ENCODE measurements at regions not wholly inside any gene's neighbourhood (a gene's known extent, or its start where the extent isn't known, plus 50 kb on each side); places are given as distances from the start of the nearest gene placed in this dataset.

DNA sequence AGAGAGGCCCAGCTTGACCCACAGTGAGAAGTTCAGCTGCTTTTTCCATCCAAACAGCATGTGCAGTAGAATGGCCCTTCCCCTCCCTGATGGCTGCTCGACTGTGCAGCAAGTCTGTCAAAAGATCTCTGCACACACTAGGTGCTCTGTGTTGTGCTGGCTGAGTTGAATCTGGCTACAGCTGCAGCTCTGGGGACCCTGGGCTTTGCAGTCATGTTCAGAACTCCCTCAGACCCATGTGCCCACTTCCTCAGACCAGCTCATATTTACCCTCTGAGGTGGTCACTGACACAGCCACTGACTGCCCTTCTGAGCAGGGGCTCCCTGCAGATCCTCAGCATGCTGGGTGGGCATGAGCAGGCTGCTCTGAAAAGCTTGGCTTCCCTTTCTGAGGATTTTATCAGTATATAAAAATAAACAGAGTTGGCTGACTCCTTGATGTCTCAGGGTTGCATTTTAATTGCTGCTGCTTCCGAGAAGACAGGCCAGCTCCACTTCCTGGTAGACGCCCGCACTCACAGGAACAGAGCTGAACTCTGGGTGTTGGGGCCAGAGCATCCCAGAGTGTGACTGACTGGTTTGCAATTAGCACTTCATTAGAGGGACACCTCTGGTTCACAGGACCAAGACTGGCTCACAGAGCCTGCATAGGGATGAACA, 507.9 kb downstream of the RPS24 start:
- Histone ChIP-seq H2AK5ac (ENCODE audit: low read length) (no peak overlapping the region), H3K27me3 (ENCODE audit: insufficient read depth, low read length, poor library complexity) (no peaks in the 10 kb centered on the region), H3K27ac (ENCODE audit: low read depth, low read length) (no peak overlapping the region), H3K4me2 (ENCODE audit: low read length) (no peak overlapping the region), H2BK5ac (ENCODE audit: low read length) (no peak overlapping the region), H3K56ac (ENCODE audit: low read length) (no peak overlapping the region), H3K4me3 (ENCODE audit: low read length) (no peak overlapping the region), H3K4ac (ENCODE audit: low read depth, low read length) (no peak overlapping the region), H2BK15ac (replicated peaks; ENCODE audit: low read depth) (no peak overlapping the region), H2BK120ac (ENCODE audit: low read depth, low read length) (no peak overlapping the region), H3K79me1 (ENCODE audit: low read length) (no peaks in the 10 kb centered on the region), H4K5ac (ENCODE audit: low read length) (no peak overlapping the region), H3K36me3 (ENCODE audit: control insufficient read depth, insufficient read depth, low read length) (no peaks in the 10 kb centered on the region), H3K18ac (ENCODE audit: low read length) (no peak overlapping the region), H3K9ac (ENCODE audit: low read length) (no peak overlapping the region), H4K8ac (ENCODE audit: low read depth, low read length) (no peak overlapping the region), H3K23ac (ENCODE audit: low read length) (no peak overlapping the region), H3K79me2 (ENCODE audit: control insufficient read depth, insufficient read depth, low read length) (no peaks in the 10 kb centered on the region), H3K4me1 (ENCODE audit: control insufficient read depth, low read depth, low read length) (no peaks in the 10 kb centered on the region)
- WGBS (ENCODE audit: extremely low coverage, insufficient coverage, low lambda C conversion rate), result no CpG with 5 or more reads among the region's 4 CpGs
- peak; percentile 66 for DNase-seq

DNA sequence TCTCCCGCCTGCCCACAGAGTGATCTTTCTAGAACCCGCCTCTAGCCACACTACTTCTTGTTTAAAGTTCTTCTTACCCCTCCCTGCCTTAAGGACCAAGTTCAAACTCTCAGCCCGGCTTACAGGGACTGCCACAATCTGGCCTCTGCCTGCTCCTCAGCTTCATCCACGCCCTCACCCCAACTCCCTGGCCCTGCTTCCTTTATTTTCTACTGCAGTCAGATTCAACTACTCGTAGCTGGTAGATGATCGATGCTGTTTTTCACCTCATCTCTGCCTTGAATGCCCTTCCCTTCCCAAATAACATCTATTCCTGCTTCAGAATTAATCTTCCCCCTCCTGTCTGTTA, 508.5 kb downstream of the RPS24 start:
- H3K4me1 ChIP-seq (ENCODE audit: control insufficient read depth, low read depth, low read length), result no peaks in the 10 kb centered on the region
- no peak overlapping the region for H4K5ac ChIP-seq (ENCODE audit: low read length)
- no peak overlapping the region for H3K9ac ChIP-seq (ENCODE audit: low read length)
- H3K4me2 ChIP-seq (ENCODE audit: low read length), result no peak overlapping the region
- no peak overlapping the region for H3K4me3 ChIP-seq (ENCODE audit: low read length)
- H3K36me3 ChIP-seq (ENCODE audit: control insufficient read depth, insufficient read depth, low read length), result no peaks in the 10 kb centered on the region
- H3K56ac ChIP-seq (ENCODE audit: low read length), result no peak overlapping the region
- DNase-seq, result no peak
- H3K4ac ChIP-seq (ENCODE audit: low read depth, low read length), result no peak overlapping the region
- H2BK120ac ChIP-seq (ENCODE audit: low read depth, low read length), result no peak overlapping the region
- no peak overlapping the region for H3K27ac ChIP-seq (ENCODE audit: low read depth, low read length)
- no peak overlapping the region for H2BK5ac ChIP-seq (ENCODE audit: low read length)
- H3K27me3 ChIP-seq (ENCODE audit: insufficient read depth, low read length, poor library complexity), result no peaks in the 10 kb centered on the region
- H2BK15ac ChIP-seq (replicated peaks; ENCODE audit: low read depth), result no peak overlapping the region
- H3K79me1 ChIP-seq (ENCODE audit: low read length), result no peaks in the 10 kb centered on the region
- no peak overlapping the region for H2AK5ac ChIP-seq (ENCODE audit: low read length)
- H3K23ac ChIP-seq (ENCODE audit: low read length), result no peak overlapping the region
- H3K18ac ChIP-seq (ENCODE audit: low read length), result no peak overlapping the region
- no peak overlapping the region for H4K8ac ChIP-seq (ENCODE audit: low read depth, low read length)
- H3K79me2 ChIP-seq (ENCODE audit: control insufficient read depth, insufficient read depth, low read length), result no peaks in the 10 kb centered on the region
- WGBS (ENCODE audit: extremely low coverage, insufficient coverage, low lambda C conversion rate), result no CpG with 5 or more reads among the region's 6 CpGs

DNA sequence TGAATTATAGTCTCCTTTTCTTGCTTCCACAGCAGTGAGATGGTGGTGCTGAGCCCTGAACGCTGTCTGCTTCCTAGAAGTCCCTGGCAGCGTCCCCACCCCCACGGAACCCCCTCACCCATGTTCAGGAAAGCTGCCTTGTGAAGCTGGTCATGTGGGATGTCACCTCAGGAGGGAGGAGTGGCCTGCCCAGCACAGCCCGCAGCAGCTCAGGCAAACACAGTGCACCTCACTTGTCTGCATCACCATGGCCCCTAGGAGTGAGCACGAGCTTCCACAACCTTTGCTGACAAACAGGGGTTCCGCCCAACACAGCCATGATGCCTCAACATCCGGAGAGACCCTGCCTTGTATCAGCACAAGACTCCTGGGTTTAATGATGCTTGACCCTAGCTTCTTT, 508.9 kb downstream of the RPS24 start:
- peak; percentile 23 for DNase-seq
- WGBS (ENCODE audit: extremely low coverage, insufficient coverage, low lambda C conversion rate), result no CpG with 5 or more reads among the region's 7 CpGs

DNA sequence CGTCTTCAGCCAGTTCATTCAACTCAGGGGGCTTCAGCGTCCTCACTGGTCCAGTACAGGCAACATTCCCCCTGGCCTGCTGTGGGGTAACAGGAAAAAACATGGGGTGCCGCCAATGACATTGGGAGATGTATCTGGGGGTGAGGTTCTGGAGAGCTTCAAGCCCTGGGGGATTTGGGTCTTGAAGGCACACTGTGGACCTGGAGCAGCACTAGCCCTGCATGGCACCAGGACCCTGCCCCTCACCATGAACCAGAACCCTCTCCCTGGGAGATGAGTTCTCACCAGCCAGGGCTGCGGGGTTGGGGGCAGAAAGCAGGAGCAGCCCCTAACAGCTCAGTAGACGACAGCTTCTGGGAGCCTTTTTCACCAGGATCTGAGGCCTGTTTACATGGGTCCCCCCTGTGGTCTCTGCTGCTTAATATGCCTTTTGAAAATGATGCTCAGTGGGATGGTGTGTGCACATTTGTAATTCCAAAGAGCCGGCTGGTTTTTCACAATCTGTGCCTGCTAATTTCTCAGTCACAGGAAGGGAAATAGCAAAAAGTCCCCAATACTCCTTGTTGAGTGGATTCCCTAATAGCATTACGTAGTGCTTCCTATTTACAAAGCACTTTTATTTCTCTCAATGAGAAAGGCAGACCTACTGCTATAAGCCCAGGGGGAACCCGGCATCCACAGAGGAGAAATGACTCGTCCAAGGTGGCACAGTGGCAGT, 509.5 kb downstream of the RPS24 start:
- H3K79me1 ChIP-seq (ENCODE audit: low read length), result no peaks in the 10 kb centered on the region
- no peak overlapping the region for H3K56ac ChIP-seq (ENCODE audit: low read length)
- H3K9ac ChIP-seq (ENCODE audit: low read length), result no peak overlapping the region
- no peaks in the 10 kb centered on the region for H3K4me1 ChIP-seq (ENCODE audit: control insufficient read depth, low read depth, low read length)
- no peak overlapping the region for H3K4me3 ChIP-seq (ENCODE audit: low read length)
- H4K5ac ChIP-seq (ENCODE audit: low read length), result no peak overlapping the region
- H2AK5ac ChIP-seq (ENCODE audit: low read length), result no peak overlapping the region
- no peaks in the 10 kb centered on the region for H3K36me3 ChIP-seq (ENCODE audit: control insufficient read depth, insufficient read depth, low read length)
- DNase-seq, result no peak
- no peak overlapping the region for H3K4me2 ChIP-seq (ENCODE audit: low read length)
- H3K27ac ChIP-seq (ENCODE audit: low read depth, low read length), result no peak overlapping the region
- no peak overlapping the region for H2BK120ac ChIP-seq (ENCODE audit: low read depth, low read length)
- no peak overlapping the region for H3K23ac ChIP-seq (ENCODE audit: low read length)
- H2BK5ac ChIP-seq (ENCODE audit: low read length), result no peak overlapping the region
- H2BK15ac ChIP-seq (replicated peaks; ENCODE audit: low read depth), result no peak overlapping the region
- H3K79me2 ChIP-seq (ENCODE audit: control insufficient read depth, insufficient read depth, low read length), result no peaks in the 10 kb centered on the region
- no CpG with 5 or more reads among the region's 9 CpGs for WGBS (ENCODE audit: extremely low coverage, insufficient coverage, low lambda C conversion rate)
- H3K18ac ChIP-seq (ENCODE audit: low read length), result no peak overlapping the region
- H3K27me3 ChIP-seq (ENCODE audit: insufficient read depth, low read length, poor library complexity), result no peaks in the 10 kb centered on the region
- no peak overlapping the region for H3K4ac ChIP-seq (ENCODE audit: low read depth, low read length)
- no peak overlapping the region for H4K8ac ChIP-seq (ENCODE audit: low read depth, low read length)

More for the DNA sequence above, 508.9 kb downstream of the RPS24 start:
- no peaks in the 10 kb centered on the region for H3K79me1 ChIP-seq (ENCODE audit: low read length)
- H3K18ac ChIP-seq (ENCODE audit: low read length), result no peak overlapping the region
- H3K4me1 ChIP-seq (ENCODE audit: control insufficient read depth, low read depth, low read length), result no peaks in the 10 kb centered on the region
- no peaks in the 10 kb centered on the region for H3K79me2 ChIP-seq (ENCODE audit: control insufficient read depth, insufficient read depth, low read length)
- H3K9ac ChIP-seq (ENCODE audit: low read length), result no peak overlapping the region
- H4K5ac ChIP-seq (ENCODE audit: low read length), result no peak overlapping the region
- no peak overlapping the region for H3K4me2 ChIP-seq (ENCODE audit: low read length)
- no peak overlapping the region for H2BK120ac ChIP-seq (ENCODE audit: low read depth, low read length)
- H2BK15ac ChIP-seq (replicated peaks; ENCODE audit: low read depth), result no peak overlapping the region
- H3K4me3 ChIP-seq (ENCODE audit: low read length), result no peak overlapping the region
- H3K36me3 ChIP-seq (ENCODE audit: control insufficient read depth, insufficient read depth, low read length), result no peaks in the 10 kb centered on the region
- no peak overlapping the region for H4K8ac ChIP-seq (ENCODE audit: low read depth, low read length)
- no peak overlapping the region for H3K23ac ChIP-seq (ENCODE audit: low read length)
- no peak overlapping the region for H3K56ac ChIP-seq (ENCODE audit: low read length)
- no peaks in the 10 kb centered on the region for H3K27me3 ChIP-seq (ENCODE audit: insufficient read depth, low read length, poor library complexity)
- H3K27ac ChIP-seq (ENCODE audit: low read depth, low read length), result no peak overlapping the region
- H2AK5ac ChIP-seq (ENCODE audit: low read length), result no peak overlapping the region
- H3K4ac ChIP-seq (ENCODE audit: low read depth, low read length), result no peak overlapping the region
- no peak overlapping the region for H2BK5ac ChIP-seq (ENCODE audit: low read length)

DNA sequence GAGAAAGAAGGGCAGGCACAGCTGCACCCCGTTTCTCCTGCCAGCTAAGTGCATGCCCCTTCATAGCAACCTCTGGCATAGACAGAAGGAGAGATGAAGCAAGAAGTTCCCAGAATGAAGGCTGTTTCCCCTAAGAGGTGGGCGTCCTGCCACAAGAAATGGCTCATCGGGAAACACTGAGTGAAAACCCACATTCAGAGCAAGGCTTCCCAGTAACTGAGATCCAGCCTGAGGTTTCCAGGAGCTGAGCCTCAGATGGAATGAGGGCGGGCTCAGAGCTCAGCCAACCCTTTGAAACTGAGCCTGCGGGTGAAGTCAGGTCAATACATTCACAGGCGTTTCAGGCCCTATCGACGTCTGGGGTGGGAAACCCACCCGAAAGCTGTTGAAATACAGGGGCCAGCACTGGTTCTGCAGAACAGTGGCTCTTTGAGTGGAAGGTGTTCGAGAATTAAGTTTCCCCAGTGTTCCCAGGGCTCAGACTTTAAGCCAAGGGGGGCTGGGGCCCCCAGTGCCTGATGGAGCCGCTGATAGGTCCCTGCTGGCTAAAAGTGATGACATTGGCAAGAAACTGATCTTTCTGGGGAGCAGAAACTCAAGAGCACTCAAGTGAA, 510.2 kb downstream of the RPS24 start:
- WGBS (ENCODE audit: extremely low coverage, insufficient coverage, low lambda C conversion rate), result no CpG with 5 or more reads among the region's 11 CpGs
- no peak overlapping the region for H3K27ac ChIP-seq (ENCODE audit: low read depth, low read length)

More for the DNA sequence above, 510.2 kb downstream of the RPS24 start:
- no peak overlapping the region for H2AK5ac ChIP-seq (ENCODE audit: low read length)
- no peak overlapping the region for H2BK5ac ChIP-seq (ENCODE audit: low read length)
- H3K18ac ChIP-seq (ENCODE audit: low read length), result no peak overlapping the region
- H3K79me1 ChIP-seq (ENCODE audit: low read length), result no peaks in the 10 kb centered on the region
- H2BK15ac ChIP-seq (replicated peaks; ENCODE audit: low read depth), result no peak overlapping the region
- DNase-seq, result peak; percentile 14
- H3K79me2 ChIP-seq (ENCODE audit: control insufficient read depth, insufficient read depth, low read length), result no peaks in the 10 kb centered on the region
- no peak overlapping the region for H3K9ac ChIP-seq (ENCODE audit: low read length)
- no peak overlapping the region for H4K5ac ChIP-seq (ENCODE audit: low read length)
- no peaks in the 10 kb centered on the region for H3K4me1 ChIP-seq (ENCODE audit: control insufficient read depth, low read depth, low read length)
- no peak overlapping the region for H2BK120ac ChIP-seq (ENCODE audit: low read depth, low read length)
- no peak overlapping the region for H3K4me3 ChIP-seq (ENCODE audit: low read length)
- no peak overlapping the region for H3K4me2 ChIP-seq (ENCODE audit: low read length)
- no peak overlapping the region for H3K56ac ChIP-seq (ENCODE audit: low read length)
- H3K4ac ChIP-seq (ENCODE audit: low read depth, low read length), result no peak overlapping the region
- H3K23ac ChIP-seq (ENCODE audit: low read length), result no peak overlapping the region
- H3K36me3 ChIP-seq (ENCODE audit: control insufficient read depth, insufficient read depth, low read length), result no peaks in the 10 kb centered on the region
- H3K27me3 ChIP-seq (ENCODE audit: insufficient read depth, low read length, poor library complexity), result no peaks in the 10 kb centered on the region
- H4K8ac ChIP-seq (ENCODE audit: low read depth, low read length), result no peak overlapping the region

Data from mesendoderm (in vitro differentiated cells).